ENCODE measurements at regions not wholly inside any gene's neighbourhood (a gene's known extent, or its start where the extent isn't known, plus 50 kb on each side); places are given as distances from the start of the nearest gene placed in this dataset.

- H3K4me1 ChIP-seq (ENCODE audit: control insufficient read depth, insufficient read depth, low read length) = no peaks in the 10 kb centered on the region
- CTCF ChIA-PET = interaction anchor here (1.9 kb wide), 1 partner anchor 12 kb away, joined by 5 read pairs; no protein-coding TSS in a partner anchor
- TF ChIP-seq PRDM10 (tag by site-specific recombination; IDR thresholded peaks at IDR 0.05) = no peak
- TF ChIP-seq ZNF366 (tag by site-specific recombination; conservative IDR thresholded peaks at IDR 0.05) = no peak
- no peak for TF ChIP-seq PRDM6 (tag by site-specific recombination; IDR thresholded peaks at IDR 0.05)
- no peak for TF ChIP-seq PRDM2 (tag by site-specific recombination; IDR thresholded peaks at IDR 0.05; ENCODE audit: borderline replicate concordance)
- TF ChIP-seq ZNF670 (tag by site-specific recombination; IDR thresholded peaks at IDR 0.05; ENCODE audit: low read depth) = no peak
- no peak for TF ChIP-seq ZNF580 (tag by site-specific recombination; IDR thresholded peaks at IDR 0.05)
- no peak for TF ChIP-seq ZNF791 (tag by site-specific recombination; IDR thresholded peaks at IDR 0.05)
- TF ChIP-seq ZNF26 (tag by site-specific recombination; IDR thresholded peaks at IDR 0.05) = no peak
- TF ChIP-seq ZNF837 (tag by site-specific recombination; IDR thresholded peaks at IDR 0.05) = no peak
- no peak for TF ChIP-seq ZBTB7A (tag by site-specific recombination; IDR thresholded peaks at IDR 0.05; ENCODE audit: low read depth)
- TF ChIP-seq ZNF398 (tag by site-specific recombination; IDR thresholded peaks at IDR 0.05) = no peak
- no peak overlapping the region for H3K27ac ChIP-seq (ENCODE audit: extremely low read depth, low read depth, low read length)
- POLR2A ChIA-PET = no interaction called here
- H3K4me3 ChIP-seq (ENCODE audit: low read depth, low read length) = no peak overlapping the region
- no peaks in the 10 kb centered on the region for H3K36me3 ChIP-seq (ENCODE audit: control insufficient read depth in 2 of 2, insufficient read depth in 1 of 2, low read length in 2 of 2)
- no peaks in the 10 kb centered on the region; the same call in 1 of the 2 replicates for H3K9me3 ChIP-seq (ENCODE audit: control insufficient read depth, insufficient read depth, low read depth, low read length)
Observed at GRCh38 chr12:85588221-85588620, 248.0 kb downstream of the RASSF9 start.

Measured in HEK293 (cell line).